Panc1 (cell line): ENCODE measurements at regions not wholly inside any gene's neighbourhood (a gene's known extent, or its start where the extent isn't known, plus 50 kb on each side); places are given as distances from the start of the nearest gene placed in this dataset.

Experiments
- ATAC-seq: fragments of 200-7000 bp; cut with Tn5 transposase; 2 replicates; pipeline ENCODE4 v1.9.1; 2020; ENCODE audit warnings: mild to moderate bottlenecking, moderate library complexity
- BruUV-seq: library from RNA; stranded (reverse); fragments of 400-500 nt; replicated peaks from 2 replicates; lab custom pipeline; 2021; lab: Mats Ljungman, UMichigan
- CTCF ChIA-PET: fragments of 300-600 bp; sonication (Branson Sonifier 250); formaldehyde crosslinking; loops from one replicate; lab custom pipeline; 2022; ENCODE audit warnings: antibody characterized with exemption; lab: Charles Lee
- POLR2A ChIA-PET: fragments of 300-600 bp; sonication (Branson Sonifier 250); formaldehyde crosslinking; loops from one replicate; lab custom pipeline; 2022; ENCODE audit warnings: antibody characterized with exemption; lab: Charles Lee
- DNase-seq: peaks from one replicate; pipeline ENCODE4 v3.0.0-alpha.2; 2010; ENCODE audit warnings: low read depth, low spot score
- H3K27ac ChIP-seq: 2 replicates; pipeline ENCODE4 v1.5.1; 2011; ENCODE audit warnings: mild to moderate bottlenecking, low read length, inconsistent platforms
- H3K27me3 ChIP-seq: fragments of 200-500 bp; sonication (Bioruptor generic); 2 replicates; pipeline ENCODE4 v1.6.0; 2014; ENCODE audit warnings: low read length, inconsistent platforms; ENCODE audit not compliant: control insufficient read depth, insufficient read depth
- H3K36me3 ChIP-seq: fragments of 200-500 bp; sonication (Bioruptor generic); 2 replicates; pipeline ENCODE4 v1.5.1; 2014; ENCODE audit warnings: inconsistent platforms, mild to moderate bottlenecking, low read length, moderate library complexity; ENCODE audit not compliant: control insufficient read depth, insufficient read depth
- H3K4me1 ChIP-seq: 2 replicates; pipeline ENCODE4 v1.5.1; 2011; ENCODE audit warnings: inconsistent platforms, mild to moderate bottlenecking, low read length, moderate library complexity; ENCODE audit not compliant: control insufficient read depth, insufficient read depth
- H3K4me3 ChIP-seq, 2 experiments: 2 replicates each; pipeline ENCODE4 v1.5.1; 2011 to 2012; ENCODE audit warnings: low read depth in 2 of 2, low read length in 2 of 2, mild to moderate bottlenecking in 2 of 2, inconsistent platforms in 1 of 2, moderate library complexity in 1 of 2
- H3K9me3 ChIP-seq: fragments of 200-500 bp; sonication (Bioruptor generic); 2 replicates; pipeline ENCODE4 v1.5.1; 2014; ENCODE audit warnings: low read depth, mild to moderate bottlenecking, inconsistent platforms, low read length, moderate library complexity; ENCODE audit not compliant: control insufficient read depth, insufficient read depth
- POLR2AphosphoS5 ChIP-seq: IDR thresholded peaks from 2 replicates; pipeline ENCODE4 v1.6.1; 2012; ENCODE audit warnings: mild to moderate bottlenecking, low read depth, low read length, moderate library complexity
- SIN3A ChIP-seq: IDR thresholded peaks from 2 replicates; pipeline ENCODE4 v1.6.1; 2012; ENCODE audit warnings: low read depth, mild to moderate bottlenecking, low read length, moderate library complexity, borderline replicate concordance; ENCODE audit not compliant: insufficient read depth
- TCF7L2 ChIP-seq: IDR thresholded peaks from 2 replicates; pipeline ENCODE4 v1.6.1; 2011; ENCODE audit warnings: mild to moderate bottlenecking, low read depth, low read length, inconsistent platforms
- in situ Hi-C: cut with HindIII; loops from 2 replicates; pipeline ENCODE4 v1.10.0; 2016; ENCODE audit warnings: low sequenced_read_pairs, low pct_unique_long_range_greater_than_20kb
- intact Hi-C: fragments of 100-400 bp; cut with micrococcal nuclease; formaldehyde crosslinking; loops from one replicate; pipeline ENCODE4 v1.10.0; 2022; ENCODE audit not compliant: unreplicated experiment
- TF ChIP-seq, protein P1 (sequence below), 2 experiments: IDR thresholded peaks; 2 replicates each; pipeline ENCODE4 v1.6.1; 2011 to 2012; ENCODE audit warnings: low read depth in 2 of 2, control low read depth in 1 of 2, low read length in 1 of 2, mild to moderate bottlenecking in 1 of 2, moderate library complexity in 1 of 2; ENCODE audit not compliant: insufficient read depth in 1 of 2
- TF ChIP-seq, protein P2 (sequence below): fragments of 450-650 bp; IDR thresholded peaks from 2 replicates; pipeline ENCODE4 v1.5.1; 2017; ENCODE audit warnings: mild to moderate bottlenecking

- Histone ChIP-seq H3K4me3 (no peak overlapping the region), H3K27me3 (no peaks in the 10 kb centered on the region), H3K36me3 (no peaks in the 10 kb centered on the region), H3K4me1 (no peaks in the 10 kb centered on the region), H3K9me3 (no peaks in the 10 kb centered on the region), H3K27ac (no peak overlapping the region)
- ATAC-seq (no peak), DNase-seq (no peak)
- in situ Hi-C loops: no loop called here
- POLR2A ChIA-PET: no interaction called here
- TF ChIP-seq TCF7L2 (no peak), POLR2AphosphoS5 (no peak), SIN3A (no peak)
- TF ChIP-seq, protein P1, sequence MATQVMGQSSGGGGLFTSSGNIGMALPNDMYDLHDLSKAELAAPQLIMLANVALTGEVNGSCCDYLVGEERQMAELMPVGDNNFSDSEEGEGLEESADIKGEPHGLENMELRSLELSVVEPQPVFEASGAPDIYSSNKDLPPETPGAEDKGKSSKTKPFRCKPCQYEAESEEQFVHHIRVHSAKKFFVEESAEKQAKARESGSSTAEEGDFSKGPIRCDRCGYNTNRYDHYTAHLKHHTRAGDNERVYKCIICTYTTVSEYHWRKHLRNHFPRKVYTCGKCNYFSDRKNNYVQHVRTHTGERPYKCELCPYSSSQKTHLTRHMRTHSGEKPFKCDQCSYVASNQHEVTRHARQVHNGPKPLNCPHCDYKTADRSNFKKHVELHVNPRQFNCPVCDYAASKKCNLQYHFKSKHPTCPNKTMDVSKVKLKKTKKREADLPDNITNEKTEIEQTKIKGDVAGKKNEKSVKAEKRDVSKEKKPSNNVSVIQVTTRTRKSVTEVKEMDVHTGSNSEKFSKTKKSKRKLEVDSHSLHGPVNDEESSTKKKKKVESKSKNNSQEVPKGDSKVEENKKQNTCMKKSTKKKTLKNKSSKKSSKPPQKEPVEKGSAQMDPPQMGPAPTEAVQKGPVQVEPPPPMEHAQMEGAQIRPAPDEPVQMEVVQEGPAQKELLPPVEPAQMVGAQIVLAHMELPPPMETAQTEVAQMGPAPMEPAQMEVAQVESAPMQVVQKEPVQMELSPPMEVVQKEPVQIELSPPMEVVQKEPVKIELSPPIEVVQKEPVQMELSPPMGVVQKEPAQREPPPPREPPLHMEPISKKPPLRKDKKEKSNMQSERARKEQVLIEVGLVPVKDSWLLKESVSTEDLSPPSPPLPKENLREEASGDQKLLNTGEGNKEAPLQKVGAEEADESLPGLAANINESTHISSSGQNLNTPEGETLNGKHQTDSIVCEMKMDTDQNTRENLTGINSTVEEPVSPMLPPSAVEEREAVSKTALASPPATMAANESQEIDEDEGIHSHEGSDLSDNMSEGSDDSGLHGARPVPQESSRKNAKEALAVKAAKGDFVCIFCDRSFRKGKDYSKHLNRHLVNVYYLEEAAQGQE (IDR thresholded peaks at IDR 0.05; ENCODE audit: insufficient read depth in 1 of 2, low read depth in 2 of 2, low read length in 1 of 2): no peak
- TF ChIP-seq, protein P2, sequence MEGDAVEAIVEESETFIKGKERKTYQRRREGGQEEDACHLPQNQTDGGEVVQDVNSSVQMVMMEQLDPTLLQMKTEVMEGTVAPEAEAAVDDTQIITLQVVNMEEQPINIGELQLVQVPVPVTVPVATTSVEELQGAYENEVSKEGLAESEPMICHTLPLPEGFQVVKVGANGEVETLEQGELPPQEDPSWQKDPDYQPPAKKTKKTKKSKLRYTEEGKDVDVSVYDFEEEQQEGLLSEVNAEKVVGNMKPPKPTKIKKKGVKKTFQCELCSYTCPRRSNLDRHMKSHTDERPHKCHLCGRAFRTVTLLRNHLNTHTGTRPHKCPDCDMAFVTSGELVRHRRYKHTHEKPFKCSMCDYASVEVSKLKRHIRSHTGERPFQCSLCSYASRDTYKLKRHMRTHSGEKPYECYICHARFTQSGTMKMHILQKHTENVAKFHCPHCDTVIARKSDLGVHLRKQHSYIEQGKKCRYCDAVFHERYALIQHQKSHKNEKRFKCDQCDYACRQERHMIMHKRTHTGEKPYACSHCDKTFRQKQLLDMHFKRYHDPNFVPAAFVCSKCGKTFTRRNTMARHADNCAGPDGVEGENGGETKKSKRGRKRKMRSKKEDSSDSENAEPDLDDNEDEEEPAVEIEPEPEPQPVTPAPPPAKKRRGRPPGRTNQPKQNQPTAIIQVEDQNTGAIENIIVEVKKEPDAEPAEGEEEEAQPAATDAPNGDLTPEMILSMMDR: no peak
- BruUV-seq: no TSS peak
- CTCF ChIA-PET: no interaction called here
- intact Hi-C loops: no loop called here
Observed at GRCh38 chr13:107625648-107626047, 589.7 kb downstream of the LIG4 start.

DNA sequence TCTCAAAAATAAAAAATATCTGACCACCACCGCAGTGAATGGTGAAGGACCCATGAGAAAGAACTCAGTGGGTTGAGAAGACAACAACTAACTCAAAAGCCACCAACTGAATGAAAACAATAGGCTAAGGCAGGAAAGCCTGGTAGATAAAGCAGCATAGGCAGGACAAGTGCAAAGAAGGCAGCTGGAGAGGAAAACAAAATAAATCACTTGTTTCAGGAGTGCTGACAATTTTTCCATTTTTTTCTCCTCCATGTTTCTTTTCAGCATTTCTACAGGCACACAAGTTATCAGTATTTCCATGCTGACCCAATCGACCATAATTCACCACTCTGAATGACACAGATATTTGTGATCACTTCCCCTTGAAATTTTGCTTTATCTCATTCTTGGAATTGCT, 597.8 kb downstream of the LIG4 start:
- DNase-seq: no peak
- Histone ChIP-seq H3K36me3 (no peaks in the 10 kb centered on the region), H3K4me1 (no peaks in the 10 kb centered on the region), H3K27ac (no peak overlapping the region), H3K4me3 (no peak overlapping the region), H3K27me3 (no peaks in the 10 kb centered on the region), H3K9me3 (no peaks in the 10 kb centered on the region)
- TF ChIP-seq, protein P2: no peak
- no peak for TF ChIP-seq TCF7L2
- TF ChIP-seq SIN3A: no peak
- TF ChIP-seq, protein P1 (IDR thresholded peaks at IDR 0.05; ENCODE audit: insufficient read depth in 1 of 2, low read depth in 2 of 2, low read length in 1 of 2): no peak
- TF ChIP-seq POLR2AphosphoS5: no peak
- in situ Hi-C loops: no loop called here
- no peak for ATAC-seq
- ChIA-PET CTCF (no interaction called here), POLR2A (no interaction called here)
- intact Hi-C loops: no loop called here
- no TSS peak for BruUV-seq
